GM23338 (cell line): ENCODE measurements at regions not wholly inside any gene's neighbourhood (a gene's known extent, or its start where the extent isn't known, plus 50 kb on each side); places are given as distances from the start of the nearest gene placed in this dataset.

Source experiments
- ATAC-seq: fragments of 200-7000 bp; cut with Tn5 transposase; 3 replicates; pipeline ENCODE4 v1.9.1; 2020
- DNase-seq: peaks from one replicate; pipeline ENCODE4 v3.0.0-alpha.2; 2015; ENCODE audit warnings: low spot score
- H2AFZ ChIP-seq: fragments of 200-600 bp; sonication (generic); 2 replicates; pipeline ENCODE4 v1.8.0; 2016; ENCODE audit warnings: antibody characterized with exemption, mild to moderate bottlenecking, moderate library complexity
- H3F3A ChIP-seq: fragments of 200-600 bp; sonication (generic); replicated peaks from 2 replicates; pipeline ENCODE4 v1.8.0; 2017; ENCODE audit warnings: antibody characterized with exemption, mixed run types, low read depth
- H3K27ac ChIP-seq: fragments of 200-600 bp; sonication (generic); 2 replicates; pipeline ENCODE4 v1.6.1; 2016; ENCODE audit warnings: low read depth
- H3K27me3 ChIP-seq: fragments of 200-600 bp; sonication (generic); 2 replicates; pipeline ENCODE4 v1.8.0; 2016; ENCODE audit warnings: mild to moderate bottlenecking, mixed run types, moderate library complexity; ENCODE audit not compliant: insufficient read depth
- H3K36me3 ChIP-seq: fragments of 200-600 bp; sonication (generic); 2 replicates; pipeline ENCODE4 v1.8.0; 2016; ENCODE audit warnings: mild to moderate bottlenecking; ENCODE audit not compliant: insufficient read depth
- H3K4me1 ChIP-seq: fragments of 200-600 bp; sonication (generic); 2 replicates; pipeline ENCODE4 v1.8.0; 2016; ENCODE audit warnings: mild to moderate bottlenecking, moderate library complexity; ENCODE audit not compliant: insufficient read depth
- H3K4me2 ChIP-seq: fragments of 200-600 bp; sonication (generic); 2 replicates; pipeline ENCODE4 v1.7.1; 2017; ENCODE audit warnings: mixed run types
- H3K4me3 ChIP-seq: fragments of 200-600 bp; sonication (generic); 2 replicates; pipeline ENCODE4 v1.6.1; 2016; ENCODE audit warnings: mixed run types
- H3K79me2 ChIP-seq: fragments of 200-600 bp; sonication (generic); replicated peaks from 2 replicates; pipeline ENCODE4 v1.8.0; 2017; ENCODE audit warnings: mild to moderate bottlenecking; ENCODE audit not compliant: insufficient read depth
- H3K9me2 ChIP-seq: fragments of 200-600 bp; sonication (generic); 2 replicates; pipeline ENCODE4 v1.8.0; 2017; ENCODE audit not compliant: insufficient read depth
- H4K20me1 ChIP-seq: fragments of 200-600 bp; sonication (generic); replicated peaks from 2 replicates; pipeline ENCODE4 v1.8.0; 2017; ENCODE audit warnings: mild to moderate bottlenecking; ENCODE audit not compliant: insufficient read depth
- H3K27ac Mint-ChIP-seq: 2 replicates; pipeline ENCODE4 v1.8.0; 2020; ENCODE audit warnings: inconsistent platforms, mild to moderate bottlenecking, moderate library complexity, mixed read lengths
- H3K27me3 Mint-ChIP-seq: 3 replicates; pipeline ENCODE4 v1.8.0; 2022; ENCODE audit warnings: low read depth, mild to moderate bottlenecking, moderate library complexity, mixed read lengths, inconsistent platforms; ENCODE audit not compliant: insufficient read depth, poor library complexity
- H3K36me3 Mint-ChIP-seq: 3 replicates; pipeline ENCODE4 v1.8.0; 2021; ENCODE audit warnings: low read depth, mild to moderate bottlenecking, inconsistent platforms, moderate library complexity, mixed read lengths
- H3K4me1 Mint-ChIP-seq: 3 replicates; pipeline ENCODE4 v1.8.0; 2020; ENCODE audit warnings: mild to moderate bottlenecking, inconsistent platforms, mixed read lengths
- H3K4me3 Mint-ChIP-seq: 3 replicates; pipeline ENCODE4 v1.8.0; 2021; ENCODE audit warnings: moderate library complexity, mild to moderate bottlenecking, inconsistent platforms, mixed read lengths
- H3K9me3 Mint-ChIP-seq: 3 replicates; pipeline ENCODE4 v1.8.0; 2020; ENCODE audit warnings: moderate library complexity, mild to moderate bottlenecking, inconsistent platforms, mixed read lengths
- CREB1 ChIP-seq: fragments of 250-450 bp; sonication (Bioruptor Pico); IDR thresholded peaks from 2 replicates; pipeline ENCODE4 v1.5.0; 2020; ENCODE audit warnings: low read depth, mild to moderate bottlenecking, moderate library complexity
- ZNF114 ChIP-seq: fragments of 250-450 bp; sonication (Bioruptor Pico); IDR thresholded peaks from 2 replicates; pipeline ENCODE4 v1.5.0; 2020; ENCODE audit warnings: mild to moderate bottlenecking, moderate library complexity
- ZNF331 ChIP-seq: fragments of 250-450 bp; sonication (Bioruptor Pico); IDR thresholded peaks from 2 replicates; pipeline ENCODE4 v1.5.0; 2020; ENCODE audit warnings: low read depth, mild to moderate bottlenecking, moderate library complexity
- TF ChIP-seq, protein P1 (sequence below): IDR thresholded peaks from one replicate; pipeline ENCODE4 v1.6.1; 2018; ENCODE audit warnings: antibody characterized with exemption; ENCODE audit not compliant: unreplicated experiment
- TF ChIP-seq, protein P2 (sequence below): fragments of 250-450 bp; sonication (Bioruptor Pico); IDR thresholded peaks from 2 replicates; pipeline ENCODE4 v1.5.0; 2020; ENCODE audit warnings: mild to moderate bottlenecking, moderate library complexity
- TF ChIP-seq, protein P3 (sequence below), 2 experiments: fragments of 200-600 bp in 1 of 2; sonication (generic) in 1 of 2; conservative IDR thresholded peaks; 2 replicates each; pipeline versions ENCODE4 v1.5.1 to v1.6.1; 2016 to 2017; ENCODE audit warnings: antibody characterized with exemption in 2 of 2, low read depth in 2 of 2, mild to moderate bottlenecking in 2 of 2, moderate library complexity in 1 of 2

DNA sequence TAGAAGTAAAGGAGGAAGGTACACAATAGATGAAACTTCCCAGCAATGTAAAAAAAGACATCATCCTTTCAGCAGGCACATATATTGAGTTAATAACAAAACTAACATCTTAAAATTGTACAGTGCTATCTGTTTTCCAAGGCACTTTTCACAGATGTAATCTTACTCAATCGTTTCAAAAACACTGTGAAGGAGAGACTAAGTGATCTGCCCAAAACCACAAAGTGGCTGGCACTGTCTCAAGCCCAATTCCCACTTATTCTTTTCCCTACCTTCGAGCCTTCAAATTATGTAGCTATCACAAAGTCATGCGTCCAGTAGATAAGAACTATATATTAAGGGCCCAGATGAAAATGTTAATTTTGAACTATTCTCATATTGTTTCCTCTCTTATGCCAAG lies 193.6 kb upstream of the RASSF8 start:
- Mint-ChIP-seq H3K4me1 (peaks cover 4% of the 10 kb centered on the region; the same call in 2 of the 3 replicates), H3K27ac (no peak overlapping the region), H3K9me3 (no peaks in the 10 kb centered on the region), H3K27me3 (no peaks in the 10 kb centered on the region), H3K4me3 (no peak overlapping the region), H3K36me3 (no peaks in the 10 kb centered on the region)
- TF ChIP-seq CREB1 (no peak), ZNF114 (CRISPR knock-in tag) (no peak), ZNF331 (CRISPR knock-in tag) (no peak)
- TF ChIP-seq, protein P1, sequence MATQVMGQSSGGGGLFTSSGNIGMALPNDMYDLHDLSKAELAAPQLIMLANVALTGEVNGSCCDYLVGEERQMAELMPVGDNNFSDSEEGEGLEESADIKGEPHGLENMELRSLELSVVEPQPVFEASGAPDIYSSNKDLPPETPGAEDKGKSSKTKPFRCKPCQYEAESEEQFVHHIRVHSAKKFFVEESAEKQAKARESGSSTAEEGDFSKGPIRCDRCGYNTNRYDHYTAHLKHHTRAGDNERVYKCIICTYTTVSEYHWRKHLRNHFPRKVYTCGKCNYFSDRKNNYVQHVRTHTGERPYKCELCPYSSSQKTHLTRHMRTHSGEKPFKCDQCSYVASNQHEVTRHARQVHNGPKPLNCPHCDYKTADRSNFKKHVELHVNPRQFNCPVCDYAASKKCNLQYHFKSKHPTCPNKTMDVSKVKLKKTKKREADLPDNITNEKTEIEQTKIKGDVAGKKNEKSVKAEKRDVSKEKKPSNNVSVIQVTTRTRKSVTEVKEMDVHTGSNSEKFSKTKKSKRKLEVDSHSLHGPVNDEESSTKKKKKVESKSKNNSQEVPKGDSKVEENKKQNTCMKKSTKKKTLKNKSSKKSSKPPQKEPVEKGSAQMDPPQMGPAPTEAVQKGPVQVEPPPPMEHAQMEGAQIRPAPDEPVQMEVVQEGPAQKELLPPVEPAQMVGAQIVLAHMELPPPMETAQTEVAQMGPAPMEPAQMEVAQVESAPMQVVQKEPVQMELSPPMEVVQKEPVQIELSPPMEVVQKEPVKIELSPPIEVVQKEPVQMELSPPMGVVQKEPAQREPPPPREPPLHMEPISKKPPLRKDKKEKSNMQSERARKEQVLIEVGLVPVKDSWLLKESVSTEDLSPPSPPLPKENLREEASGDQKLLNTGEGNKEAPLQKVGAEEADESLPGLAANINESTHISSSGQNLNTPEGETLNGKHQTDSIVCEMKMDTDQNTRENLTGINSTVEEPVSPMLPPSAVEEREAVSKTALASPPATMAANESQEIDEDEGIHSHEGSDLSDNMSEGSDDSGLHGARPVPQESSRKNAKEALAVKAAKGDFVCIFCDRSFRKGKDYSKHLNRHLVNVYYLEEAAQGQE = no peak
- TF ChIP-seq, protein P2, sequence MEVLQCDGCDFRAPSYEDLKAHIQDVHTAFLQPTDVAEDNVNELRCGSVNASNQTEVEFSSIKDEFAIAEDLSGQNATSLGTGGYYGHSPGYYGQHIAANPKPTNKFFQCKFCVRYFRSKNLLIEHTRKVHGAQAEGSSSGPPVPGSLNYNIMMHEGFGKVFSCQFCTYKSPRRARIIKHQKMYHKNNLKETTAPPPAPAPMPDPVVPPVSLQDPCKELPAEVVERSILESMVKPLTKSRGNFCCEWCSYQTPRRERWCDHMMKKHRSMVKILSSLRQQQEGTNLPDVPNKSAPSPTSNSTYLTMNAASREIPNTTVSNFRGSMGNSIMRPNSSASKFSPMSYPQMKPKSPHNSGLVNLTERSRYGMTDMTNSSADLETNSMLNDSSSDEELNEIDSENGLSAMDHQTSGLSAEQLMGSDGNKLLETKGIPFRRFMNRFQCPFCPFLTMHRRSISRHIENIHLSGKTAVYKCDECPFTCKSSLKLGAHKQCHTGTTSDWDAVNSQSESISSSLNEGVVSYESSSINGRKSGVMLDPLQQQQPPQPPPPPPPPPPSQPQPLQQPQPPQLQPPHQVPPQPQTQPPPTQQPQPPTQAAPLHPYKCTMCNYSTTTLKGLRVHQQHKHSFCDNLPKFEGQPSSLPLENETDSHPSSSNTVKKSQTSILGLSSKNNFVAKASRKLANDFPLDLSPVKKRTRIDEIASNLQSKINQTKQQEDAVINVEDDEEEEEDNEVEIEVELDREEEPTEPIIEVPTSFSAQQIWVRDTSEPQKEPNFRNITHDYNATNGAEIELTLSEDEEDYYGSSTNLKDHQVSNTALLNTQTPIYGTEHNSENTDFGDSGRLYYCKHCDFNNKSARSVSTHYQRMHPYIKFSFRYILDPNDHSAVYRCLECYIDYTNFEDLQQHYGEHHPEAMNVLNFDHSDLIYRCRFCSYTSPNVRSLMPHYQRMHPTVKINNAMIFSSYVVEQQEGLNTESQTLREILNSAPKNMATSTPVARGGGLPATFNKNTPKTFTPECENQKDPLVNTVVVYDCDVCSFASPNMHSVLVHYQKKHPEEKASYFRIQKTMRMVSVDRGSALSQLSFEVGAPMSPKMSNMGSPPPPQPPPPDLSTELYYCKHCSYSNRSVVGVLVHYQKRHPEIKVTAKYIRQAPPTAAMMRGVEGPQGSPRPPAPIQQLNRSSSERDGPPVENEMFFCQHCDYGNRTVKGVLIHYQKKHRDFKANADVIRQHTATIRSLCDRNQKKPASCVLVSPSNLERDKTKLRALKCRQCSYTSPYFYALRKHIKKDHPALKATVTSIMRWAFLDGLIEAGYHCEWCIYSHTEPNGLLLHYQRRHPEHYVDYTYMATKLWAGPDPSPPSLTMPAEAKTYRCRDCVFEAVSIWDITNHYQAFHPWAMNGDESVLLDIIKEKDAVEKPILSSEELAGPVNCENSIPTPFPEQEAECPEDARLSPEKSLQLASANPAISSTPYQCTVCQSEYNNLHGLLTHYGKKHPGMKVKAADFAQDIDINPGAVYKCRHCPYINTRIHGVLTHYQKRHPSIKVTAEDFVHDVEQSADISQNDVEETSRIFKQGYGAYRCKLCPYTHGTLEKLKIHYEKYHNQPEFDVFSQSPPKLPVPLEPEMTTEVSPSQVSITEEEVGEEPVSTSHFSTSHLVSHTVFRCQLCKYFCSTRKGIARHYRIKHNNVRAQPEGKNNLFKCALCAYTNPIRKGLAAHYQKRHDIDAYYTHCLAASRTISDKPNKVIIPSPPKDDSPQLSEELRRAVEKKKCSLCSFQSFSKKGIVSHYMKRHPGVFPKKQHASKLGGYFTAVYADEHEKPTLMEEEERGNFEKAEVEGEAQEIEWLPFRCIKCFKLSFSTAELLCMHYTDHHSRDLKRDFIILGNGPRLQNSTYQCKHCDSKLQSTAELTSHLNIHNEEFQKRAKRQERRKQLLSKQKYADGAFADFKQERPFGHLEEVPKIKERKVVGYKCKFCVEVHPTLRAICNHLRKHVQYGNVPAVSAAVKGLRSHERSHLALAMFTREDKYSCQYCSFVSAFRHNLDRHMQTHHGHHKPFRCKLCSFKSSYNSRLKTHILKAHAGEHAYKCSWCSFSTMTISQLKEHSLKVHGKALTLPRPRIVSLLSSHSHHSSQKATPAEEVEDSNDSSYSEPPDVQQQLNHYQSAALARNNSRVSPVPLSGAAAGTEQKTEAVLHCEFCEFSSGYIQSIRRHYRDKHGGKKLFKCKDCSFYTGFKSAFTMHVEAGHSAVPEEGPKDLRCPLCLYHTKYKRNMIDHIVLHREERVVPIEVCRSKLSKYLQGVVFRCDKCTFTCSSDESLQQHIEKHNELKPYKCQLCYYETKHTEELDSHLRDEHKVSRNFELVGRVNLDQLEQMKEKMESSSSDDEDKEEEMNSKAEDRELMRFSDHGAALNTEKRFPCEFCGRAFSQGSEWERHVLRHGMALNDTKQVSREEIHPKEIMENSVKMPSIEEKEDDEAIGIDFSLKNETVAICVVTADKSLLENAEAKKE (CRISPR knock-in tag) = no peak
- TF ChIP-seq, protein P3, sequence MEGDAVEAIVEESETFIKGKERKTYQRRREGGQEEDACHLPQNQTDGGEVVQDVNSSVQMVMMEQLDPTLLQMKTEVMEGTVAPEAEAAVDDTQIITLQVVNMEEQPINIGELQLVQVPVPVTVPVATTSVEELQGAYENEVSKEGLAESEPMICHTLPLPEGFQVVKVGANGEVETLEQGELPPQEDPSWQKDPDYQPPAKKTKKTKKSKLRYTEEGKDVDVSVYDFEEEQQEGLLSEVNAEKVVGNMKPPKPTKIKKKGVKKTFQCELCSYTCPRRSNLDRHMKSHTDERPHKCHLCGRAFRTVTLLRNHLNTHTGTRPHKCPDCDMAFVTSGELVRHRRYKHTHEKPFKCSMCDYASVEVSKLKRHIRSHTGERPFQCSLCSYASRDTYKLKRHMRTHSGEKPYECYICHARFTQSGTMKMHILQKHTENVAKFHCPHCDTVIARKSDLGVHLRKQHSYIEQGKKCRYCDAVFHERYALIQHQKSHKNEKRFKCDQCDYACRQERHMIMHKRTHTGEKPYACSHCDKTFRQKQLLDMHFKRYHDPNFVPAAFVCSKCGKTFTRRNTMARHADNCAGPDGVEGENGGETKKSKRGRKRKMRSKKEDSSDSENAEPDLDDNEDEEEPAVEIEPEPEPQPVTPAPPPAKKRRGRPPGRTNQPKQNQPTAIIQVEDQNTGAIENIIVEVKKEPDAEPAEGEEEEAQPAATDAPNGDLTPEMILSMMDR (conservative IDR thresholded peaks at IDR 0.05; ENCODE audit: low read depth in 2 of 2) = no peak
- no peaks in the 10 kb centered on the region for H3K79me2 ChIP-seq
- H3K4me2 ChIP-seq = no peak overlapping the region
- no peaks in the 10 kb centered on the region for H3K36me3 ChIP-seq
- no peaks in the 10 kb centered on the region; the same call in 1 of the 2 replicates for H3K9me2 ChIP-seq
- no peaks in the 10 kb centered on the region for H3K27me3 ChIP-seq
- H3K4me1 ChIP-seq = peaks cover 4% of the 10 kb centered on the region; the same call in 1 of the 2 replicates
- H4K20me1 ChIP-seq = no peaks in the 10 kb centered on the region
- ATAC-seq (no peak), DNase-seq (no peak)
- H3K27ac ChIP-seq = no peak overlapping the region
- H2AFZ ChIP-seq = no peak overlapping the region
- no peaks in the 10 kb centered on the region for H3F3A ChIP-seq
- no peak overlapping the region for H3K4me3 ChIP-seq
